ENCODE measurements at regions not wholly inside any gene's neighbourhood (a gene's known extent, or its start where the extent isn't known, plus 50 kb on each side); places are given as distances from the start of the nearest gene placed in this dataset.

DNA sequence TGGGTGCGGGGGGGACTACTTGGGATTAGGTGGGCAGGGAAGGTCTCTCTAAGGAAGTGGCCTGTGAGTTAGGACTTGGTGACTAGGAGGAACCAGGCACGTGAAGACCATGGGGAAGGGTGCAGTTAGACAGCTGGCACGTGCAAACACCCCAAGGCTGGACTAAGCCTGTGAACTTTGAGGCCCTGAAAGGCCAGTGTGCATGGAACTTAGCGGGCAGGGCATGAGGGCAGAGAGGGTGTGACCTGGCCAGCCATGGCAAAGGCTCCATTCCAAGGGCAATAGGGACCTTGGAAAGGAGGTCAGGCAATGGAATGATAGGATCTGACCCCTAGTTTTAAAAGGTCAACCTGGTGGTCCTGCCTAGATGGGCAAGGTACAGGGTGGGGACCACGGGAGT lies 158.4 kb upstream of the PCBD1 start:
- Histone ChIP-seq H3K36me3 (ENCODE audit: insufficient read depth, low read length) (no peaks in the 10 kb centered on the region), H3K79me2 (ENCODE audit: insufficient read depth, low read length) (no peaks in the 10 kb centered on the region), H3K4me1 (ENCODE audit: insufficient read depth, low read length, poor library complexity, severe bottlenecking) (no peaks in the 10 kb centered on the region), H4K20me1 (ENCODE audit: insufficient read depth, low read length, poor library complexity, severe bottlenecking) (no peaks in the 10 kb centered on the region), H3K9me2 (replicated peaks; ENCODE audit: low read depth, low read length) (no peaks in the 10 kb centered on the region), H3K4me3 (ENCODE audit: low read length, poor library complexity, severe bottlenecking) (no peak overlapping the region), H3K4me2 (ENCODE audit: low read depth, low read length, poor library complexity, severe bottlenecking) (no peak overlapping the region), H2AFZ (ENCODE audit: low read length) (no peak overlapping the region), H3K9me3 (ENCODE audit: insufficient read depth, low read depth, low read length) (no peaks in the 10 kb centered on the region), H3K9ac (ENCODE audit: low read depth, low read length, poor library complexity, severe bottlenecking) (no peak overlapping the region), H3K27me3 (ENCODE audit: insufficient read depth, low read length, poor library complexity, severe bottlenecking) (no peaks in the 10 kb centered on the region), H3F3A (ENCODE audit: low read depth) (no peaks in the 10 kb centered on the region)
- TF ChIP-seq EZH2phosphoT487 (IDR thresholded peaks at IDR 0.05; ENCODE audit: borderline replicate concordance): no peak
- TF ChIP-seq CTCF (conservative IDR thresholded peaks at IDR 0.05; ENCODE audit: low read length): no peak

GRCh38 chr10:71048971-71049615 lies 160.7 kb upstream of the PCBD1 start:
- TF ChIP-seq CTCF (conservative IDR thresholded peaks at IDR 0.05; ENCODE audit: low read length) (no peak), EZH2phosphoT487 (IDR thresholded peaks at IDR 0.05; ENCODE audit: borderline replicate concordance) (no peak)
- no peak overlapping the region for H3K4me3 ChIP-seq (ENCODE audit: low read length, poor library complexity, severe bottlenecking)
- H3K4me1 ChIP-seq (ENCODE audit: insufficient read depth, low read length, poor library complexity, severe bottlenecking): no peaks in the 10 kb centered on the region
- H3K79me2 ChIP-seq (ENCODE audit: insufficient read depth, low read length): no peaks in the 10 kb centered on the region
- no peaks in the 10 kb centered on the region for H3K9me3 ChIP-seq (ENCODE audit: insufficient read depth, low read depth, low read length)
- no peaks in the 10 kb centered on the region for H3F3A ChIP-seq (ENCODE audit: low read depth)
- H3K27me3 ChIP-seq (ENCODE audit: insufficient read depth, low read length, poor library complexity, severe bottlenecking): no peaks in the 10 kb centered on the region
- H3K4me2 ChIP-seq (ENCODE audit: low read depth, low read length, poor library complexity, severe bottlenecking): no peak overlapping the region
- H3K36me3 ChIP-seq (ENCODE audit: insufficient read depth, low read length): no peaks in the 10 kb centered on the region
- no peaks in the 10 kb centered on the region for H3K9me2 ChIP-seq (replicated peaks; ENCODE audit: low read depth, low read length)
- no peak overlapping the region for H2AFZ ChIP-seq (ENCODE audit: low read length)
- no peaks in the 10 kb centered on the region for H4K20me1 ChIP-seq (ENCODE audit: insufficient read depth, low read length, poor library complexity, severe bottlenecking)
- no peak overlapping the region for H3K9ac ChIP-seq (ENCODE audit: low read depth, low read length, poor library complexity, severe bottlenecking)

DNA sequence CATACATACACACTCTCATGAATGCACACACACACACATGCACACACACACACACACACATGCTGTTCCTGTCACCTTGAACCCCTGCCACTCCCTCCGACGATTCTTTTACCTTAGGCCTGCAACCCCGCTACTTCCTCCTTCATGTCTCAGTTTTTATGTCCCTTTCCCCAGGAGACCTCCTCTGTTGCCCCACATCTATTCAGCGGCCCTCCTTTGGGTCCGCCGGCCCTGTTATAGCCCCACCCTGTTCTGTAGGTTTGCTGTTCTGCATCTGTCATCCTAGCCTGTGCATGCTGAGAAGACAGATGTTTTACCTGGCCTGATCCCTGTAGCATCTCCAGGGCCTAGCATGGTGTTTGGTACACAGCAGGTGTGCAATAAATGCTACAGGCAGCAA lies 161.6 kb upstream of the PCBD1 start:
- Histone ChIP-seq H3K4me3 (ENCODE audit: low read length, poor library complexity, severe bottlenecking) (no peak overlapping the region), H3K27me3 (ENCODE audit: insufficient read depth, low read length, poor library complexity, severe bottlenecking) (no peaks in the 10 kb centered on the region), H3K4me2 (ENCODE audit: low read depth, low read length, poor library complexity, severe bottlenecking) (no peak overlapping the region), H4K20me1 (ENCODE audit: insufficient read depth, low read length, poor library complexity, severe bottlenecking) (no peaks in the 10 kb centered on the region), H2AFZ (ENCODE audit: low read length) (no peak overlapping the region), H3K9me3 (ENCODE audit: insufficient read depth, low read depth, low read length) (no peaks in the 10 kb centered on the region), H3K4me1 (ENCODE audit: insufficient read depth, low read length, poor library complexity, severe bottlenecking) (no peaks in the 10 kb centered on the region), H3K36me3 (ENCODE audit: insufficient read depth, low read length) (no peaks in the 10 kb centered on the region), H3K9me2 (replicated peaks; ENCODE audit: low read depth, low read length) (no peaks in the 10 kb centered on the region), H3K79me2 (ENCODE audit: insufficient read depth, low read length) (no peaks in the 10 kb centered on the region), H3K9ac (ENCODE audit: low read depth, low read length, poor library complexity, severe bottlenecking) (no peak overlapping the region), H3F3A (ENCODE audit: low read depth) (no peaks in the 10 kb centered on the region)
- TF ChIP-seq EZH2phosphoT487 (IDR thresholded peaks at IDR 0.05; ENCODE audit: borderline replicate concordance) (no peak), CTCF (conservative IDR thresholded peaks at IDR 0.05; ENCODE audit: low read length) (no peak)

Measured in Loucy (cell line).